ENCODE measurements at regions not wholly inside any gene's neighbourhood (a gene's known extent, or its start where the extent isn't known, plus 50 kb on each side); places are given as distances from the start of the nearest gene placed in this dataset.

- TF ChIP-seq, protein P1, sequence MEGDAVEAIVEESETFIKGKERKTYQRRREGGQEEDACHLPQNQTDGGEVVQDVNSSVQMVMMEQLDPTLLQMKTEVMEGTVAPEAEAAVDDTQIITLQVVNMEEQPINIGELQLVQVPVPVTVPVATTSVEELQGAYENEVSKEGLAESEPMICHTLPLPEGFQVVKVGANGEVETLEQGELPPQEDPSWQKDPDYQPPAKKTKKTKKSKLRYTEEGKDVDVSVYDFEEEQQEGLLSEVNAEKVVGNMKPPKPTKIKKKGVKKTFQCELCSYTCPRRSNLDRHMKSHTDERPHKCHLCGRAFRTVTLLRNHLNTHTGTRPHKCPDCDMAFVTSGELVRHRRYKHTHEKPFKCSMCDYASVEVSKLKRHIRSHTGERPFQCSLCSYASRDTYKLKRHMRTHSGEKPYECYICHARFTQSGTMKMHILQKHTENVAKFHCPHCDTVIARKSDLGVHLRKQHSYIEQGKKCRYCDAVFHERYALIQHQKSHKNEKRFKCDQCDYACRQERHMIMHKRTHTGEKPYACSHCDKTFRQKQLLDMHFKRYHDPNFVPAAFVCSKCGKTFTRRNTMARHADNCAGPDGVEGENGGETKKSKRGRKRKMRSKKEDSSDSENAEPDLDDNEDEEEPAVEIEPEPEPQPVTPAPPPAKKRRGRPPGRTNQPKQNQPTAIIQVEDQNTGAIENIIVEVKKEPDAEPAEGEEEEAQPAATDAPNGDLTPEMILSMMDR (IDR thresholded peaks at IDR 0.05) = no peak
- no peak for TF ChIP-seq SIN3A (IDR thresholded peaks at IDR 0.05; ENCODE audit: borderline replicate concordance, insufficient read depth, low read depth, low read length)
- TF ChIP-seq TCF7L2 (IDR thresholded peaks at IDR 0.05; ENCODE audit: low read depth, low read length) = no peak
Measured at GRCh38 chr13:68993154-68993553, 1114.5 kb upstream of the ATXN8OS start.
